ENCODE measurements at regions not wholly inside any gene's neighbourhood (a gene's known extent, or its start where the extent isn't known, plus 50 kb on each side); places are given as distances from the start of the nearest gene placed in this dataset.

DNA sequence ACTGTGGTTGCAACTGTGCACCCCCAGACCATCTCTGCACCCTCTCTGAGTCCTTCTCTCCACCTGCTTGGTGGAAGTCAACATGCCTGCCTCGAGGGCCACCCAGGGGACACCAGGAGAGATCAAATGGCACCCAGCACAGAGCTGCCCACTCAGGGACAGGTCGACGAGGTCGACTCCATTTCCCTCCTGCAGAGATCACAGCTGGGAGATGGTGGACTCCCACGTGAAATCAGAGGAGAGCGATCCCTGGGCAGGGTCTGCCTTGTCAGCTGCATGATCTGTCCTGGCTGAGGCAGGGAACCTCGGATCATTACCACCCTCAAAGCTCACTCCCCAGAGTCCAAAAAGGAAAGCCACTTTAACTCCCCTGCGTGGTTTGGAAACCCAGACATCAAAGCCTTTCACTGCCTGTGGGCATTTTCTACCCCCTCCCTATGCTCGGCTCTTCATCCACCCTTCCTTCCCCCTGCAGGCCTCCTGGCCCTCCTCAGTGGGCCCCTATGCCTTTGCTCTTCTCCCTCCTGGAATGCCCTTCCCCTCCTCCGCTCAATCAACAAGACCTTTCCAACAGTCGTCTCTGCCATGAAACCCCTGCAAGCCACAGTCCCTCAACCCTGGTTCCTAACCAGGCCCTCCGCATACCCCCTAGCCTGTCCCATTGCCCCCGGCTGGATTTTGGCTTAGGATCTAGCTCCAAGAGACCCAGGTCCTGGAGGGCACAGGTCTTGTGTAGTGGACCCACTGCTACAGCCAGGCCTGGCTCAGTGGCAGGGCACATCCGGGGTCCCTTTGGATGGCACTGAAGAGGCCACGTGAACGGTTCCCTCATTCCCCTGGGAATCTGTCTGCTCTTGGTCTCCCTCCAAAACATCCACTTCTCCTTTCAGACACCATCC, 103.8 kb upstream of the RPL38 start:
- no peak overlapping the region for H3K4me3 ChIP-seq (ENCODE audit: low read depth, low read length)
- H3K27me3 ChIP-seq (ENCODE audit: control insufficient read depth, insufficient read depth, low read length): no peaks in the 10 kb centered on the region; the same call in 1 of the 2 replicates
- ChIA-PET POLR2A (no interaction called here), CTCF (no interaction called here)
- H3K36me3 ChIP-seq (ENCODE audit: control insufficient read depth, insufficient read depth, low read length): no peaks in the 10 kb centered on the region
- TF ChIP-seq, protein P1, sequence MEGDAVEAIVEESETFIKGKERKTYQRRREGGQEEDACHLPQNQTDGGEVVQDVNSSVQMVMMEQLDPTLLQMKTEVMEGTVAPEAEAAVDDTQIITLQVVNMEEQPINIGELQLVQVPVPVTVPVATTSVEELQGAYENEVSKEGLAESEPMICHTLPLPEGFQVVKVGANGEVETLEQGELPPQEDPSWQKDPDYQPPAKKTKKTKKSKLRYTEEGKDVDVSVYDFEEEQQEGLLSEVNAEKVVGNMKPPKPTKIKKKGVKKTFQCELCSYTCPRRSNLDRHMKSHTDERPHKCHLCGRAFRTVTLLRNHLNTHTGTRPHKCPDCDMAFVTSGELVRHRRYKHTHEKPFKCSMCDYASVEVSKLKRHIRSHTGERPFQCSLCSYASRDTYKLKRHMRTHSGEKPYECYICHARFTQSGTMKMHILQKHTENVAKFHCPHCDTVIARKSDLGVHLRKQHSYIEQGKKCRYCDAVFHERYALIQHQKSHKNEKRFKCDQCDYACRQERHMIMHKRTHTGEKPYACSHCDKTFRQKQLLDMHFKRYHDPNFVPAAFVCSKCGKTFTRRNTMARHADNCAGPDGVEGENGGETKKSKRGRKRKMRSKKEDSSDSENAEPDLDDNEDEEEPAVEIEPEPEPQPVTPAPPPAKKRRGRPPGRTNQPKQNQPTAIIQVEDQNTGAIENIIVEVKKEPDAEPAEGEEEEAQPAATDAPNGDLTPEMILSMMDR (IDR thresholded peaks at IDR 0.05; ENCODE audit: insufficient read depth, low read depth, low read length): no peak
- DNase-seq (ENCODE audit: low read depth): no peak

DNA sequence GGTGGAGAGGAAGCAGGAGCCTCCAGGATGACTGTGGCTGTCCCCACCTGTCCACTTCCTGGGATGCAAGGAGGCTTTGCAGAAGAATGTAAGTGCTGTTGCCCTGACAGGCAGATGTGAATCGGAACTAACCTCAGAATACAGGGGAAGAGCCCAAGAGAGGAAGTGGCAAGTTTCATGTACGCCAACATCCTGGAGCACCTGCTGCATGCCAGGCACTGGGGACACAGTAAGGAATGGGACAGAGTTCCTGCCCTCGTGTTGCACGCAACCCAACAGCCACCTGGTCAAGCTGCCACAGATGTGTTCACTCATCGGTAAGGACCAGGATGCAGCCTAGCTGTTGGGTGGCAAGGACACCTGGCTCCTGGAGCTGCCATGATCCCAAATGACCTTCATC, 98.6 kb upstream of the RPL38 start:
- no peaks in the 10 kb centered on the region for H3K27me3 ChIP-seq (ENCODE audit: control insufficient read depth, insufficient read depth, low read length)
- H3K4me3 ChIP-seq (ENCODE audit: low read depth, low read length): no peak overlapping the region
- TF ChIP-seq, protein P1 (IDR thresholded peaks at IDR 0.05; ENCODE audit: insufficient read depth, low read depth, low read length): no peak
- H3K36me3 ChIP-seq (ENCODE audit: control insufficient read depth, insufficient read depth, low read length): no peaks in the 10 kb centered on the region
- ChIA-PET POLR2A (no interaction called here), CTCF (no interaction called here)
- no peak for DNase-seq (ENCODE audit: low read depth)

DNA sequence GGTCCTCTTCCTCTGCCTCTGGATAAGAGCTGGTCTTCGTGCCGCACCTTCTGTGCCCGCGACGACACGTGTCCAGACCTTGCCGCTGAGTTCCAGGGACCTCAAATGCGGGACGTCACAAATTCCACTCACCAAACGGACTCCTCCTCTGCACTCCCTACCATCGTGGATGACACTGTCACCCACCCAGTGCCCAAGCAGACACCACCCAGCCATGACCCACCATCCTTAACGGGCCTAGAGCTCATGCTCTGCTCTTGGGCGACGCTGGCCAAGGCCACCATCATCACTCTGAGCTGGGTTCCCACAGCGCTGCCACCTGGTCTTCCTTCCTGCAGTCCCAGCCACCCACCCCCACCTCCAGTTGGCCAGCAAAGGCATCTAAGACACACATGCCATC, 96.4 kb upstream of the RPL38 start:
- DNase-seq (ENCODE audit: low read depth): no peak
- TF ChIP-seq, protein P1 (IDR thresholded peaks at IDR 0.05; ENCODE audit: insufficient read depth, low read depth, low read length): no peak
- H3K4me3 ChIP-seq (ENCODE audit: low read depth, low read length): no peak overlapping the region
- ChIA-PET CTCF (interaction anchor here (1.2 kb wide), 1 partner anchor 17 kb away, joined by 5 read pairs; no protein-coding TSS in a partner anchor), POLR2A (no interaction called here)
- no peaks in the 10 kb centered on the region for H3K36me3 ChIP-seq (ENCODE audit: control insufficient read depth, insufficient read depth, low read length)
- H3K27me3 ChIP-seq (ENCODE audit: control insufficient read depth, insufficient read depth, low read length): no peaks in the 10 kb centered on the region

DNA sequence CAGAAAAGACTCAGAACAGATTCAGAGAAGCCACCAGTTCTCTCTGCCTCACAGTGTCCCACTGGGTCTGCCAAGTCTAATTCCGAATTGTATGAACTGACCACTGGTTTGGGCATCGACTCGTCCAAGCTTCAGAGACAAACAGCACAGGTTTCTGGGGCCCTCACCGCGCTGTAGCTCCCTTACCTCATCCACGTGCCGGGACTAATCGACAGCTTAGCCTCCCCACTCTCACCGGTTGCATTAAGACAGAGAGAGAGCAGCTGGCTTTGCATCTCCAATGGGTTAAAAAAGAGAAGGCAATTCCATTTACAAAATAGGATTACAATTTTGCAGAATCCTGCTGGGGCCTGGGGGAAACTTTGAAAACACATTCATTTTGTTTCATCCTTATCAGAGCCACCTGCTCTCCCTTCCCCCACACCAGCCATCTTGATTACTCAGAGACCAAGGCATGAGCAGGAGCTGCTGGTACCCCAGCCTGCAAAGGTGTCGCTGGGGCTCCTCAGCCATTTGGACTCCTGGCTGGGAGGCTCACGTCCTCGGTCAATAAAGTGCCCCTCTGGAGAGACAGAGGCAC, 95.3 kb upstream of the RPL38 start:
- DNase-seq (ENCODE audit: low read depth): no peak
- TF ChIP-seq, protein P1 (IDR thresholded peaks at IDR 0.05; ENCODE audit: insufficient read depth, low read depth, low read length): no peak
- H3K27me3 ChIP-seq (ENCODE audit: control insufficient read depth, insufficient read depth, low read length): no peaks in the 10 kb centered on the region
- POLR2A ChIA-PET: no interaction called here
- CTCF ChIA-PET: interaction anchor here (0.7 to 1.2 kb wide), 2 partner anchors 18 to 244 kb away, joined by 3 to 5 read pairs; no protein-coding TSS in a partner anchor
- no peaks in the 10 kb centered on the region for H3K36me3 ChIP-seq (ENCODE audit: control insufficient read depth, insufficient read depth, low read length)
- H3K4me3 ChIP-seq (ENCODE audit: low read depth, low read length): no peak overlapping the region

DNA sequence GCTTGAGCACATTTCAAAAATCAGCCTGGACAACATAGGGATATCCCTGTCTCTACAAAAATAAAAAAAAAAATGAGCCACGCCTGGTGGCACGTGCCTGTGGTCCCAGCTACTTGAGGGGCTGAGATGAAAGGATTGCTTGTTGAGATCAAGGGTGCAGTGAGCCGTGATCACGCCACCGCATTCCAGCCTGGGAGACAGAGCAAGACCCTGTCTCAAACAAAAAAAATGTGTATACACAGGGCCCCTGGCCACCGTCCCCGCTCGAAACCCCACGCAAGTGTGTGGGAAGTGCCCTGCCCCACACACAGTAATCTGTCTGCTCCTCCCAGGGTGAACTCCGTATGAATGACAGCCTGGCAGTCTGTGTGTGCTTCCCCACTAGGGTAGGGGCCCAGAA, 93.0 kb upstream of the RPL38 start:
- TF ChIP-seq, protein P1 (IDR thresholded peaks at IDR 0.05; ENCODE audit: insufficient read depth, low read depth, low read length): no peak
- DNase-seq (ENCODE audit: low read depth): no peak
- CTCF ChIA-PET: interaction anchor here (0.7 kb wide), 1 partner anchor 20 kb away, joined by 3 read pairs; no protein-coding TSS in a partner anchor
- Histone ChIP-seq H3K4me3 (ENCODE audit: low read depth, low read length) (no peak overlapping the region), H3K36me3 (ENCODE audit: control insufficient read depth, insufficient read depth, low read length) (no peaks in the 10 kb centered on the region), H3K27me3 (ENCODE audit: control insufficient read depth, insufficient read depth, low read length) (no peaks in the 10 kb centered on the region)
- POLR2A ChIA-PET: no interaction called here
